HepG2 (cell line): ENCODE measurements at regions not wholly inside any gene's neighbourhood (a gene's known extent, or its start where the extent isn't known, plus 50 kb on each side); places are given as distances from the start of the nearest gene placed in this dataset.

ENCODE experiments used
- ATAC-seq: fragments of 200-7000 bp; cut with Tn5 transposase; 3 replicates; pipeline ENCODE4 v1.9.1; 2020; ENCODE audit warnings: mild to moderate bottlenecking, moderate library complexity
- BruUV-seq: library from RNA; stranded (reverse); fragments of 400-500 nt; replicated peaks from 2 replicates; lab custom pipeline; 2021; lab: Mats Ljungman, UMichigan
- CTCF ChIA-PET: fragments of 300-600 bp; formaldehyde crosslinking; extraction: SDS; loops from one replicate; lab custom pipeline; 2021; ENCODE audit warnings: low total read pairs, inconsistent platforms, low intra/inter-chr PET ratio; lab: Yijun Ruan, JAX
- POLR2A ChIA-PET: fragments of 350-600 bp; sonication (Branson Sonifier 250); formaldehyde crosslinking; loops from one replicate; lab custom pipeline; 2020; ENCODE audit warnings: antibody characterized with exemption, inconsistent platforms; lab: Yijun Ruan, JAX
- DNase-seq: peaks from one replicate; pipeline ENCODE4 v3.0.0-alpha.2; 2015; ENCODE audit warnings: low spot score
- FAIRE-seq: peaks from 3 replicates; lab custom pipeline; 2011; peaks lifted over from hg19 to GRCh38; lab: Jason Lieb, UNC
- H2AFZ ChIP-seq: one replicate; pipeline ENCODE4 v1.6.1; 2011; ENCODE audit warnings: low read length, inconsistent platforms
- H3K27ac ChIP-seq: fragments of 300-600 bp; 3 replicates; pipeline ENCODE4 v1.8.0; 2011; ENCODE audit warnings: mixed run types, mild to moderate bottlenecking, mixed read lengths, low read length, inconsistent platforms; ENCODE audit not compliant: insufficient read depth; ENCODE audit errors: extremely low read length
- H3K27me3 ChIP-seq, 2 experiments: fragments of 200-600 bp in 1 of 2; 2 replicates in 1 of 2; 3 replicates in 1 of 2; pipeline versions ENCODE4 v1.6.0 to v1.8.0; 2011; ENCODE audit warnings: low read length in 2 of 2, mild to moderate bottlenecking in 2 of 2, moderate library complexity in 2 of 2, inconsistent platforms in 1 of 2; ENCODE audit not compliant: insufficient read depth in 2 of 2, control insufficient read depth in 1 of 2
- H3K36me3 ChIP-seq, 2 experiments: fragments of 200-600 bp in 1 of 2; replicated peaks in 1 of 2; 2 replicates in 1 of 2; 3 replicates in 1 of 2; pipeline versions ENCODE4 v1.5.1 to v1.8.0; 2011; ENCODE audit warnings: low read length in 2 of 2, inconsistent platforms in 1 of 2; ENCODE audit not compliant: insufficient read depth in 2 of 2, control insufficient read depth in 1 of 2
- H3K4me1 ChIP-seq: 2 replicates; pipeline ENCODE4 v1.5.1; 2012; ENCODE audit warnings: low read length, inconsistent platforms; ENCODE audit not compliant: insufficient read depth
- H3K4me2 ChIP-seq: 2 replicates; pipeline ENCODE4 v1.6.0; 2011; ENCODE audit warnings: low read depth, low read length, inconsistent platforms
- H3K4me3 ChIP-seq, 3 experiments: fragments of 200-600 bp in 1 of 3; sonication (generic), shearing (Covaris generic) in 1 of 3; replicated peaks in 1 of 3; 2 replicates each; pipeline ENCODE4 v1.5.1; 2011 to 2016; ENCODE audit warnings: low read length in 3 of 3, inconsistent platforms in 2 of 3, low read depth in 2 of 3, mild to moderate bottlenecking in 2 of 3, control low read depth in 1 of 3, mixed read lengths in 1 of 3; ENCODE audit not compliant: insufficient read depth in 1 of 3
- H3K79me2 ChIP-seq: one replicate; pipeline ENCODE4 v1.6.1; 2011; ENCODE audit warnings: low read length, inconsistent platforms; ENCODE audit not compliant: insufficient read depth
- H3K9ac ChIP-seq: 2 replicates; pipeline ENCODE4 v1.6.0; 2011; ENCODE audit warnings: mild to moderate bottlenecking, low read depth, low read length, inconsistent platforms; ENCODE audit not compliant: insufficient read depth
- H3K9me3 ChIP-seq: 2 replicates; pipeline ENCODE4 v1.5.1; 2012; ENCODE audit warnings: mild to moderate bottlenecking, low read length
- H4K20me1 ChIP-seq: 2 replicates; pipeline ENCODE4 v1.6.0; 2011; ENCODE audit warnings: inconsistent platforms, mild to moderate bottlenecking, low read length, moderate library complexity; ENCODE audit not compliant: insufficient read depth
- CENPBD1 ChIP-seq: sonication (generic); formaldehyde crosslinking; IDR thresholded peaks from 2 replicates; pipeline ENCODE4 v1.8.0; 2022; ENCODE audit warnings: missing genetic modification reagents, low read depth, mild to moderate bottlenecking, borderline replicate concordance
- CREBL2 ChIP-seq: sonication (generic); formaldehyde crosslinking; IDR thresholded peaks from 2 replicates; pipeline ENCODE4 v1.8.1; 2023; ENCODE audit warnings: missing genetic modification reagents, mild to moderate bottlenecking, borderline replicate concordance
- E2F2 ChIP-seq: sonication (generic); formaldehyde crosslinking; IDR thresholded peaks from 2 replicates; pipeline ENCODE4 v1.4.0; 2020; ENCODE audit warnings: missing genetic modification reagents, borderline replicate concordance
- E2F5 ChIP-seq: sonication (generic); formaldehyde crosslinking; conservative IDR thresholded peaks from 2 replicates; pipeline ENCODE4 v1.4.0; 2020; ENCODE audit warnings: missing genetic modification reagents
- EED ChIP-seq: sonication (generic); formaldehyde crosslinking; IDR thresholded peaks from 2 replicates; pipeline ENCODE4 v1.5.0; 2020; ENCODE audit warnings: mild to moderate bottlenecking, missing genetic modification reagents
- GATAD2A ChIP-seq: IDR thresholded peaks from 2 replicates; pipeline ENCODE4 v1.6.1; 2016
- KIAA2018 ChIP-seq: sonication (generic); formaldehyde crosslinking; IDR thresholded peaks from 2 replicates; pipeline ENCODE4 v1.5.0; 2020; ENCODE audit warnings: mild to moderate bottlenecking, missing genetic modification reagents, borderline replicate concordance
- MAZ ChIP-seq, 2 experiments: sonication (generic) in 1 of 2; formaldehyde crosslinking in 1 of 2; IDR thresholded peaks; 2 replicates each; pipeline versions ENCODE4 v1.5.0 to v1.6.1; 2012 to 2020; ENCODE audit warnings: low read depth in 2 of 2, mild to moderate bottlenecking in 2 of 2, borderline replicate concordance in 1 of 2, improper control_type of control experiment in 1 of 2, low read length in 1 of 2, missing genetic modification reagents in 1 of 2, moderate library complexity in 1 of 2
- MBD4 ChIP-seq: IDR thresholded peaks from 2 replicates; pipeline ENCODE4 v1.6.1; 2012; ENCODE audit warnings: low read length, inconsistent platforms, borderline replicate concordance
- NR0B2 ChIP-seq: sonication (generic); formaldehyde crosslinking; IDR thresholded peaks from 2 replicates; pipeline ENCODE4 v1.4.0; 2020; ENCODE audit warnings: mild to moderate bottlenecking, missing genetic modification reagents
- ZNF143 ChIP-seq: sonication (generic); formaldehyde crosslinking; IDR thresholded peaks from 2 replicates; pipeline ENCODE4 v1.4.0; 2020; ENCODE audit warnings: missing genetic modification reagents
- ZNF24 ChIP-seq: fragments of 450-650 bp; IDR thresholded peaks from 2 replicates; pipeline ENCODE4 v1.6.1; 2017; ENCODE audit warnings: antibody characterized with exemption, mild to moderate bottlenecking
- ZNF850 ChIP-seq: sonication (generic); formaldehyde crosslinking; conservative IDR thresholded peaks from 2 replicates; pipeline ENCODE4 v1.9.0; 2021; ENCODE audit warnings: mild to moderate bottlenecking, missing genetic modification reagents
- WGBS: methylation state at CpG from one replicate; pipeline ENCODE4 v1.1.6; 2017; ENCODE audit warnings: low lambda C conversion rate; 5-methylcytosine and 5-hydroxymethylcytosine counted together
- in situ Hi-C: cut with HindIII; loops from 2 replicates; pipeline ENCODE4 v1.10.0; 2017; ENCODE audit warnings: low pct_unique_long_range_greater_than_20kb; ENCODE audit not compliant: extremely low pct_ligation_motif_present
- intact Hi-C: fragments of 100-400 bp; cut with micrococcal nuclease; formaldehyde crosslinking; loops from one replicate; pipeline ENCODE4 v1.10.0; 2022; ENCODE audit not compliant: unreplicated experiment

GRCh38 chr3:164533275-164533674 lies 545.0 kb downstream of the SI start:
- no peaks in the 10 kb centered on the region for H3K79me2 ChIP-seq
- FAIRE-seq (no peak), ATAC-seq (no peak), DNase-seq (no peak)
- no peaks in the 10 kb centered on the region for H3K27me3 ChIP-seq
- ChIA-PET CTCF (no interaction called here), POLR2A (no interaction called here)
- in situ Hi-C loops, result no loop called here
- H3K4me3 ChIP-seq, result no peak overlapping the region
- WGBS, result 5% methylated on average over 3 of the region's 3 CpGs
- no peak overlapping the region for H3K27ac ChIP-seq
- no peaks in the 10 kb centered on the region for H3K4me1 ChIP-seq
- H3K9ac ChIP-seq, result no peak overlapping the region
- H4K20me1 ChIP-seq, result no peaks in the 10 kb centered on the region
- H3K9me3 ChIP-seq, result no peaks in the 10 kb centered on the region
- BruUV-seq, result no TSS peak
- no peak overlapping the region for H3K4me2 ChIP-seq
- intact Hi-C loops, result no loop called here
- no peak overlapping the region for H2AFZ ChIP-seq
- H3K36me3 ChIP-seq, result no peaks in the 10 kb centered on the region
- TF ChIP-seq E2F2 (CRISPR knock-in tag) (no peak), KIAA2018 (CRISPR knock-in tag) (no peak), MAZ (IDR thresholded peaks at IDR 0.05; ENCODE audit: borderline replicate concordance, low read depth, low read length) (no peak), MAZ (CRISPR knock-in tag; IDR thresholded peaks at IDR 0.05; ENCODE audit: low read depth) (no peak), ZNF24 (no peak), ZNF143 (CRISPR knock-in tag) (no peak), ZNF850 (no peak), EED (CRISPR knock-in tag) (no peak), E2F5 (CRISPR knock-in tag) (no peak), MBD4 (no peak), GATAD2A (CRISPR knock-in tag) (no peak), CENPBD1 (no peak), NR0B2 (CRISPR knock-in tag) (no peak), CREBL2 (no peak)
